Esophagus squamous epithelium (tissue), 4 donors: ENCODE measurements at regions not wholly inside any gene's neighbourhood (a gene's known extent, or its start where the extent isn't known, plus 50 kb on each side); places are given as distances from the start of the nearest gene placed in this dataset.

Experiments used
- CTCF ChIP-seq, 6 experiments: fragments of 450-650 bp in 4 of 6; fragments of 200-600 bp in 2 of 6; sonication (generic) in 2 of 6; IDR thresholded peaks; one replicate each; pipeline ENCODE4 v1.5.1; 2016 to 2019; ENCODE audit warnings: antibody characterized with exemption in 6 of 6, mild to moderate bottlenecking in 4 of 6, moderate library complexity in 4 of 6
- POLR2A ChIP-seq, 4 donors: fragments of 450-650 bp; IDR thresholded peaks; one replicate each; pipeline ENCODE4 v1.6.1; 2017; ENCODE audit warnings: antibody characterized with exemption in 4 of 4, mild to moderate bottlenecking in 4 of 4, moderate library complexity in 3 of 4

DNA sequence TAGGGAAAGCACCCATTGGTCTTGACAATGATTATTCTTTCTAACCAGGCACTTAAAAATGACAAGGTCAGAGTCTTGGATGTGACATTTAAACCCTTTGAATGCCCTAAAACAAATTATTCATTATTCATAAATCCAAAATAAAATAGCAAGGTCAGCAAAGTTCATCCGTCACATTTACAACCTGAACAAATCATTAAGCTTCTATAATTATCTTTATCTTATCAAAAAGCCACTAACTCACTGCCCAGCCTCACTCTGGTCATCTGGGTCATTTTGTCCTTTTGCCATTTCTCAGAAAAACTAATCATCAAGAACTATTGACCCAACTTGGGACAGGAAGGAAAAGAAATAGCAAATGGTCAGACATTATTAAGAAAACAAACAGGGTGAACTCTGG is 507.3 kb upstream of the CDH8 start:
- TF ChIP-seq CTCF (IDR thresholded peaks at IDR 0.05) (no peak), POLR2A (IDR thresholded peaks at IDR 0.05) (no peak)
